GM21447 (cell line): ENCODE measurements at regions not wholly inside any gene's neighbourhood (a gene's known extent, or its start where the extent isn't known, plus 50 kb on each side); places are given as distances from the start of the nearest gene placed in this dataset.
A peak's percentile ranks its signal among the peaks of the same experiment; 100 is the strongest.
"Not testable (repeated sequence)": the region's sequence is repeated elsewhere in the genome, so short reads cannot be mapped to it uniquely, and the experiment has no call there.

Source experiments
- ATAC-seq: cut with Tn5 transposase; IDR thresholded peaks from one replicate; pipeline ENCODE4 v1.9.1; 2021; ENCODE audit not compliant: unreplicated experiment

- no peak for ATAC-seq
Observed at GRCh38 chr5:87042554-87042953, 225.1 kb upstream of the RASA1 start.

- no peak for ATAC-seq
Observed at GRCh38 chr5:87048156-87048555, 219.5 kb upstream of the RASA1 start.

- ATAC-seq = not testable (repeated sequence)
Observed at GRCh38 chr5:87049012-87049411, 218.7 kb upstream of the RASA1 start.

- ATAC-seq = no peak
Observed at GRCh38 chr5:87051502-87052113, 216.1 kb upstream of the RASA1 start.

- ATAC-seq = no peak
Observed at GRCh38 chr5:87053146-87053545, 214.5 kb upstream of the RASA1 start.

GRCh38 chr5:87054821-87055220 lies 212.9 kb upstream of the RASA1 start:
- no peak for ATAC-seq

- ATAC-seq = no peak
Observed at GRCh38 chr5:87061046-87061445, 206.6 kb upstream of the RASA1 start.

- ATAC-seq = no peak
Observed at GRCh38 chr5:87069311-87069710, 198.4 kb upstream of the RASA1 start.

- peak; percentile 49 for ATAC-seq
Observed at GRCh38 chr5:87069974-87070608, 197.6 kb upstream of the RASA1 start.

GRCh38 chr5:87074072-87074471 lies 193.6 kb upstream of the RASA1 start:
- ATAC-seq = no peak

- ATAC-seq = peak; percentile 97
Observed at GRCh38 chr5:87074934-87075541, 192.6 kb upstream of the RASA1 start.

GRCh38 chr5:87076411-87076810 lies 191.3 kb upstream of the RASA1 start:
- ATAC-seq = no peak

GRCh38 chr5:87076931-87077330 lies 190.8 kb upstream of the RASA1 start:
- ATAC-seq = no peak

- ATAC-seq = no peak
Observed at GRCh38 chr5:87079219-87079618, 188.5 kb upstream of the RASA1 start.

- peak; percentile 7 for ATAC-seq
Observed at GRCh38 chr5:87081016-87081415, 186.7 kb upstream of the RASA1 start.

GRCh38 chr5:87081511-87082372 lies 185.9 kb upstream of the RASA1 start:
- peak; percentile 96 for ATAC-seq

GRCh38 chr5:87094347-87094746 lies 173.3 kb upstream of the RASA1 start:
- ATAC-seq = no peak

GRCh38 chr5:87094833-87095232 lies 172.8 kb upstream of the RASA1 start:
- ATAC-seq = no peak

- ATAC-seq = no peak
Observed at GRCh38 chr5:87095787-87096186, 171.9 kb upstream of the RASA1 start.

- ATAC-seq = no peak
Observed at GRCh38 chr5:87097664-87098063, 170.0 kb upstream of the RASA1 start.

GRCh38 chr5:87099291-87099839 lies 168.3 kb upstream of the RASA1 start:
- no peak for ATAC-seq
